Body of pancreas (tissue), 4 donors: ENCODE measurements at regions not wholly inside any gene's neighbourhood (a gene's known extent, or its start where the extent isn't known, plus 50 kb on each side); places are given as distances from the start of the nearest gene placed in this dataset.

Source experiments
- POLR2A ChIP-seq, 3 donors: fragments of 450-650 bp; IDR thresholded peaks; one replicate each; pipeline ENCODE4 v1.6.1; 2016; ENCODE audit warnings: antibody characterized with exemption in 3 of 3, mild to moderate bottlenecking in 2 of 3
- TF ChIP-seq, protein P1 (sequence below), 7 experiments: fragments of 450-650 bp in 4 of 7; fragments of 200-600 bp in 3 of 7; sonication (generic) in 3 of 7; IDR thresholded peaks; one replicate each; pipeline ENCODE4 v1.5.1; 2016 to 2019; ENCODE audit warnings: antibody characterized with exemption in 7 of 7

DNA sequence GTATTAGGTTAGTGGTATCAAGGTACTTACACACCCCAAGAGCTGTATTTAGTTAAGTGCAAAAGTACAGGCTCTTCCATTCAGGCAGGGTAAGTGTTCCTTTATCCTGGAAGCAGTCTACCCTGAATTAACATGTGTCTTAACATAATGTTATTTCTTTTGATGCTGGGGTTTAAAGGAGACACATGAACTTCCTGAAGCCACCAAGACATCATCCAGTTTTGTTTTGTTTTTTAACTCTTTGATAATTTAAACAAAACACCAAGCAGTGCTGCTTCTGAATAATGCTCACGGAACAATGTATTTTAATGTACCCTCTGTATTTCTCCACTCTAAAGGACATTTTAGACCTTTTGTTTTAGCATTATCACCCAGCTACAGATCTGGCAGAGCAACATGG is 50.5 kb upstream of the PLCB4 start:
- TF ChIP-seq, protein P1, sequence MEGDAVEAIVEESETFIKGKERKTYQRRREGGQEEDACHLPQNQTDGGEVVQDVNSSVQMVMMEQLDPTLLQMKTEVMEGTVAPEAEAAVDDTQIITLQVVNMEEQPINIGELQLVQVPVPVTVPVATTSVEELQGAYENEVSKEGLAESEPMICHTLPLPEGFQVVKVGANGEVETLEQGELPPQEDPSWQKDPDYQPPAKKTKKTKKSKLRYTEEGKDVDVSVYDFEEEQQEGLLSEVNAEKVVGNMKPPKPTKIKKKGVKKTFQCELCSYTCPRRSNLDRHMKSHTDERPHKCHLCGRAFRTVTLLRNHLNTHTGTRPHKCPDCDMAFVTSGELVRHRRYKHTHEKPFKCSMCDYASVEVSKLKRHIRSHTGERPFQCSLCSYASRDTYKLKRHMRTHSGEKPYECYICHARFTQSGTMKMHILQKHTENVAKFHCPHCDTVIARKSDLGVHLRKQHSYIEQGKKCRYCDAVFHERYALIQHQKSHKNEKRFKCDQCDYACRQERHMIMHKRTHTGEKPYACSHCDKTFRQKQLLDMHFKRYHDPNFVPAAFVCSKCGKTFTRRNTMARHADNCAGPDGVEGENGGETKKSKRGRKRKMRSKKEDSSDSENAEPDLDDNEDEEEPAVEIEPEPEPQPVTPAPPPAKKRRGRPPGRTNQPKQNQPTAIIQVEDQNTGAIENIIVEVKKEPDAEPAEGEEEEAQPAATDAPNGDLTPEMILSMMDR (IDR thresholded peaks at IDR 0.05): no peak
- TF ChIP-seq POLR2A (IDR thresholded peaks at IDR 0.05): no peak
